GM12873 (cell line): ENCODE measurements at regions not wholly inside any gene's neighbourhood (a gene's known extent, or its start where the extent isn't known, plus 50 kb on each side); places are given as distances from the start of the nearest gene placed in this dataset.

Source experiments
- TF ChIP-seq, protein P1 (sequence below): IDR thresholded peaks from 2 replicates; pipeline ENCODE4 v1.5.1; 2012; ENCODE audit warnings: low read depth, mild to moderate bottlenecking, moderate library complexity, low read length, control low read depth; ENCODE audit not compliant: insufficient read depth; ENCODE audit errors: missing control alignments

DNA sequence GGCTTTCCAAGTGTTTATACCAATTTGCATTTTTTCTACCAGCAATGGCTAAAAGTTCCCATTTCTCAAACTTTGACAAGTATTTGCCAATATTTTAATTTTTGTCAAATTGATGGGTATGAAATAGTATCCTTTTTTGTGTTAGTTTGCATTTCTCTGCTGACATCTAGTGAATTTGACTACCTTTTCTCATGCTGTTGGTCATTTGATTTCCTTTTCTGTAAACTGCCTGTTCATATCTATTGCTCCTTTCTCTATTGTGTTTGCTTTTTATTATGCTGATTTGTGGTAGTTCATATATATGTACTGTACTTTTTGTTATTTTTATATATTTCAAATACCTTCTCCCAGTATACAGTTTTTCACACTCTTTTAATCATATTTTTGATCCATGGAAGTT is 149.4 kb downstream of the PMAIP1 start:
- TF ChIP-seq, protein P1, sequence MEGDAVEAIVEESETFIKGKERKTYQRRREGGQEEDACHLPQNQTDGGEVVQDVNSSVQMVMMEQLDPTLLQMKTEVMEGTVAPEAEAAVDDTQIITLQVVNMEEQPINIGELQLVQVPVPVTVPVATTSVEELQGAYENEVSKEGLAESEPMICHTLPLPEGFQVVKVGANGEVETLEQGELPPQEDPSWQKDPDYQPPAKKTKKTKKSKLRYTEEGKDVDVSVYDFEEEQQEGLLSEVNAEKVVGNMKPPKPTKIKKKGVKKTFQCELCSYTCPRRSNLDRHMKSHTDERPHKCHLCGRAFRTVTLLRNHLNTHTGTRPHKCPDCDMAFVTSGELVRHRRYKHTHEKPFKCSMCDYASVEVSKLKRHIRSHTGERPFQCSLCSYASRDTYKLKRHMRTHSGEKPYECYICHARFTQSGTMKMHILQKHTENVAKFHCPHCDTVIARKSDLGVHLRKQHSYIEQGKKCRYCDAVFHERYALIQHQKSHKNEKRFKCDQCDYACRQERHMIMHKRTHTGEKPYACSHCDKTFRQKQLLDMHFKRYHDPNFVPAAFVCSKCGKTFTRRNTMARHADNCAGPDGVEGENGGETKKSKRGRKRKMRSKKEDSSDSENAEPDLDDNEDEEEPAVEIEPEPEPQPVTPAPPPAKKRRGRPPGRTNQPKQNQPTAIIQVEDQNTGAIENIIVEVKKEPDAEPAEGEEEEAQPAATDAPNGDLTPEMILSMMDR: no peak

DNA sequence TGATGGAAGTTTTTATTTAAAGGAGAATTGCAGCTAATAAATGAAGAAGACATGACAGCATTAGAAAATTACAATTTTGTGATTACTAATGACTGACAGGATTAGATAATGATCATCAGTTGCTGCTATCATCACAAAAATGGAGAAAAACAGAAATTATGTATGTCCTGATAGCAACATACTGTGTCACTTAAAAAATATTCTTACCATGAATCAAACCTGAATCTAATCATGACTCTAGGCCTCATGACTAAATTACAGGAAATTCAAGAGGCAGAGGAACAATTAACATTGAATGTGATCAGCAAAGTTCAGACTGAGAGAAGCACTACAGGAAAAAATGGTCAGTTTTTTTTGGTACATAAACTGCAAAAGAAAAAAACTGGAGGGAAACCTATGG is 147.8 kb downstream of the PMAIP1 start:
- TF ChIP-seq, protein P1: no peak

DNA sequence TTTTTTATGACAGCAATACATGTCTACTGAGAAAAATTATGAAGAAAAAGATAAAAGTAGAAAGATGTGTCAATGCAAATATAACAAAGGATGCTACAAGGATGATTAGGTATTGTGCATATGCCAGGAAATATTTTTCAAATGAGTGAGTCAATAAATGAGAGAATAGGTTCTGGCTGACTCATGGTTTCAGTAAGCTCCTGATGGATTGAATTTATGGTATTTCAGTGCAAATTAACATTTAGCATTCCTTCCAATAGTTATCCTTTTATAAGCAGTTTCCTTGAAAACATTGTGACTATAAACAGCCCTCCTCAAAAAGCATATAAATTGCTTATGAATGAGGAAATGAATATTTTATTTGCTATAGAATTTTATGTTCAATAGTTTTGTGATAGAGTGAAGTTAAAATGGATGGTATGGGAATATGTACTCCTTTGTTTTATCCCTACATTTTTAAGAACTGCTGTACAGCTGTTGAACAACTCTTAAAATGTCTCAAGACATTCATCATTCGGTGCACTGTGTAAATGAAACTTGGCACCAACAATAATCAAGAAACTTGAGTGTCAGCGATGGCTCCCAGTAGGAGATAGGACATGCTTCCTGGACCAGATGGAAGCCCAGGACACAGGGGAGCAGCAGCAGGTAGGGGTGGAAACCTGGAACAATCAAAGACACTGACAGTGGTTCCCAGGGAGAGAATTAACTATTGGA is 144.7 kb downstream of the PMAIP1 start:
- TF ChIP-seq, protein P1: no peak

- TF ChIP-seq, protein P1: no peak
Observed at GRCh38 chr18:60040971-60041370, 141.2 kb downstream of the PMAIP1 start.

DNA sequence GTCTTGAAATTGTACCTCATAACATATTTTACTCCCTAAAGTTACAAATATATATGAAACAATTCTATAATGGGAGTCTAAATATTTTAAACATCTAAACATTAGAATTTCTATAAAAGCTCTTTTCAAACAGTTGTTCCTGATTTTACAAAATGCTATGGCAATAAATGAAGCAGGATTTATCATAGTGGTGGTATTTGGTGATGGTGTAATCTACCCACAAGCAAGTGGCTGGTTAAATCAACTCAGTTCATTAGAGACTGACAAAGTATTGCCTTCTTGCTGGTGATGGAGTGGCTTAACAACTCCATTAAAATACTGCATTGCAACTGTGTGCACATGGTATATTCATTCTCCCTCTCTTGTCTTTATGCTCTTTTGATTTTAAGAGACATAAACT is 138.9 kb downstream of the PMAIP1 start:
- TF ChIP-seq, protein P1: no peak

GRCh38 chr18:60027397-60027796 is 127.6 kb downstream of the PMAIP1 start:
- TF ChIP-seq, protein P1: no peak

GRCh38 chr18:60024857-60025256 is 125.1 kb downstream of the PMAIP1 start:
- TF ChIP-seq, protein P1: no peak
